GM23248 (cell line): ENCODE measurements at regions not wholly inside any gene's neighbourhood (a gene's known extent, or its start where the extent isn't known, plus 50 kb on each side); places are given as distances from the start of the nearest gene placed in this dataset.

Experiments
- EZH2 ChIP-seq: fragments of 200-600 bp; sonication (generic); IDR thresholded peaks from 2 replicates; pipeline ENCODE4 v1.6.1; 2018; ENCODE audit warnings: antibody characterized with exemption, mild to moderate bottlenecking; ENCODE audit not compliant: insufficient read depth, poor library complexity, severe bottlenecking
- EZH2phosphoT487 ChIP-seq: fragments of 200-600 bp; sonication (generic); IDR thresholded peaks from 2 replicates; pipeline ENCODE4 v1.6.1; 2018; ENCODE audit warnings: antibody characterized with exemption, moderate library complexity, mild to moderate bottlenecking, low read depth; ENCODE audit not compliant: insufficient read depth

DNA sequence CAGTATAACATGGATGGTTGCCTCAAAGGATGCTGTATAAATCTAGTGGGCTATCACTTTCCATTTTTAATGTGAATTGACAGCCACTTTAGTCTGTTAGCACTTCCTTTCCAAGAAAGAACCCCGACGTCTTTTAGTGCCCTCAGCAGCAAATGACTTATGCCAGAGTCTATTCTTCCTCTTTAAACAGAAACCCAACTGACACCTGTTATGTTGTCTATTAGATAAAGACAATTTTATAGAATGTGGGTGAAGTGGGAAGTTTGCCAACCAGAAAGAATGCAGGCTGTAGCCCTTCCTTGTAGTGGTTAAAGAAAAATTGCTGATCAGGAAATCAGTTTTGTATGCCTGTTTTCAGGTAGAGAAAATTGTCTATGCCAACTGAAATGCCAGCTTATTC lies 344.9 kb downstream of the ZNF326 start:
- no peak for TF ChIP-seq EZH2phosphoT487
- no peak for TF ChIP-seq EZH2
